ENCODE measurements at regions not wholly inside any gene's neighbourhood (a gene's known extent, or its start where the extent isn't known, plus 50 kb on each side); places are given as distances from the start of the nearest gene placed in this dataset.
"Not testable (repeated sequence)": the region's sequence is repeated elsewhere in the genome, so short reads cannot be mapped to it uniquely, and the experiment has no call there.

DNA sequence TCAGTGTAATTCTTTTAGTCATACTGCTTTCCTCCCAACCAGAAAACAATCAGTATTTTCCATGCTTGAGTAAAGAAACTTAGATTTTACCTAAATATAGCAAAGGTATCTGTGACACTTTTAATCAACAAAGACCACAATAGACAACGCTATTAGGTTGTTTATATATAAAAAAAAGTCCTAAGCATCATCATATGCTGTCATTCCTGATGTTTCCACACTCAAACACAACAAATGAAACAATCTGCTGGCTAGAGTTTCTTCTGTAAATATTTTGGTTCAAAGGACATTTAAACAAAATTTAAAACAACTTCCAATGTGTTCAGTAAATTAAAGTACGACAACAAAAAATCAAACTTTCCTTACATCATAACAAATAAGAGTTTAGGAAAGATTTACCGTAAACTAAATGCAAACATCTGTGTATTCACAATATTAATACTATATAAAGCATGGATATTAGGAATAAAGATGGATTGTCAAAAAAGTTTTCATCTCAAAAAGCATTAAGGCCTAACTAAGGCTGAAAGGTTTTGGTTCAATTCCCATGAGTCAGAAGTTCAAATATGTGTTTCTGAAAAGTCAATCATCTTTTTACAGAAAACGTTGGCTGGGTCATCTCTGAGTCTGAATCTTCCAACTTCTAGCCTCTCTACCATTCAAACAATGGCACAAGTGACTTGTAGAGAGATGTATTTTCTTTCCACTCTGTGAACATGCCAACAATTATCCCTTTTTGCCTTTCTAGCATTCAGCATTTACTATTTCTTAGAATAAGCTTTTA, 157.1 kb downstream of the CRPPA start:
- H3K36me3 ChIP-seq, result no peaks in the 10 kb centered on the region
- intact Hi-C loops (cut with DNase I), result no loop called here
- no peak overlapping the region for H3K4me3 ChIP-seq
- H3K27me3 ChIP-seq, result no peaks in the 10 kb centered on the region
- peaks cover 0 to 2% (median 0%) of the 10 kb centered on the region in 11 donors for H3K9me3 ChIP-seq
- 77 to 89% methylated on average over 4 of the region's 4 CpGs for WGBS, 2 donors
- ATAC-seq (no peak), DNase-seq (no peak)
- TF ChIP-seq, protein P1, sequence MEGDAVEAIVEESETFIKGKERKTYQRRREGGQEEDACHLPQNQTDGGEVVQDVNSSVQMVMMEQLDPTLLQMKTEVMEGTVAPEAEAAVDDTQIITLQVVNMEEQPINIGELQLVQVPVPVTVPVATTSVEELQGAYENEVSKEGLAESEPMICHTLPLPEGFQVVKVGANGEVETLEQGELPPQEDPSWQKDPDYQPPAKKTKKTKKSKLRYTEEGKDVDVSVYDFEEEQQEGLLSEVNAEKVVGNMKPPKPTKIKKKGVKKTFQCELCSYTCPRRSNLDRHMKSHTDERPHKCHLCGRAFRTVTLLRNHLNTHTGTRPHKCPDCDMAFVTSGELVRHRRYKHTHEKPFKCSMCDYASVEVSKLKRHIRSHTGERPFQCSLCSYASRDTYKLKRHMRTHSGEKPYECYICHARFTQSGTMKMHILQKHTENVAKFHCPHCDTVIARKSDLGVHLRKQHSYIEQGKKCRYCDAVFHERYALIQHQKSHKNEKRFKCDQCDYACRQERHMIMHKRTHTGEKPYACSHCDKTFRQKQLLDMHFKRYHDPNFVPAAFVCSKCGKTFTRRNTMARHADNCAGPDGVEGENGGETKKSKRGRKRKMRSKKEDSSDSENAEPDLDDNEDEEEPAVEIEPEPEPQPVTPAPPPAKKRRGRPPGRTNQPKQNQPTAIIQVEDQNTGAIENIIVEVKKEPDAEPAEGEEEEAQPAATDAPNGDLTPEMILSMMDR (IDR thresholded peaks at IDR 0.05), result no peak
- no peak overlapping the region for H3K27ac ChIP-seq
- no peaks in the 10 kb centered on the region for H3K4me1 ChIP-seq

DNA sequence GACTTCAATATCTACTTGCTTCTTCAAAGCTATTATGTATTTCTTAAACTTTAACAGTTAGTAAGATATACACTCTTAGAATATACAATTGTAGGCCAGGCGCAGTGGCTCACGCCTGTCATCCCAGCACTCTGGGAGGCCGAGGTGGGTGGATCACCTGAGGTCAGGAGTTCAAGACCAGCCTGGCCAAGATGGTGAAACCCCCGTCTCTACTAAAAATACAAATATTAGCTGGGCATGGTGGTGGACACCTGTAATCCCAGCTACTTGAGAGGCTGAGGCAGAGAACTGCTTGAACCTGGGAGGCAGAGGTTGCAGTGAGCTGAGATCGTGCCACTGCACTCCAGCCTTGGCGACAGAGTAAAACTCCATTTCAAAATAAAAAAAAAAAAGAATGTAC, 158.0 kb downstream of the CRPPA start:
- H3K36me3 ChIP-seq; intact Hi-C loops (cut with DNase I); H3K27ac ChIP-seq; DNase-seq; ATAC-seq; H3K9me3 ChIP-seq; H3K4me1 ChIP-seq; H3K27me3 ChIP-seq; H3K4me3 ChIP-seq: not testable (repeated sequence)
- WGBS, 2 donors, result 88 to 96% methylated on average over 6 of the region's 6 CpGs

DNA sequence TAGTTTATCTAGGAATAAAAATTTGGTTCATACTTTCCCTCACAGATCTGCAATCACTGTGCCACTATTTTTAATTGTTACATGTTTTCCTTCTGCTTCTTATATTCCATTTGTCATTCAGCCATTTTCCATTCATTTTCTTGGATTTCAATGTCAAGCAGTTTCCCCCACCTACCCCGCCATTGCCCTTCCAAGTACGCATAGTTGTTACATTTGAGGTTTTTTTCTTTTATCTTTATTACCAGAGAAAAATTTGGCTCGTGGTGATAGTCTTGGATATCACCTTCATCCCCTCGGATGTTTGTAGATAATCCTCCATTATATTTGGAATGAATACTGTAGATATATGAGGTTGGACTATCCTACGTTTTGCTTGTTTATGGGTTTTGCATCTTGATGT, 159.7 kb downstream of the CRPPA start:
- DNase-seq (no peak), ATAC-seq (no peak)
- 84 to 85% methylated on average over 5 of the region's 5 CpGs for WGBS, 2 donors
- Histone ChIP-seq H3K9me3 (peaks cover 0 to 3% (median 0%) of the 10 kb centered on the region in 11 donors), H3K36me3 (peaks cover 0 to 5% (median 0%) of the 10 kb centered on the region in 9 donors), H3K4me1 (no peaks in the 10 kb centered on the region), H3K27ac (no peak overlapping the region), H3K27me3 (no peaks in the 10 kb centered on the region), H3K4me3 (no peak overlapping the region)
- intact Hi-C loops (cut with DNase I), result no loop called here
- TF ChIP-seq, protein P1 (IDR thresholded peaks at IDR 0.05), result no peak

DNA sequence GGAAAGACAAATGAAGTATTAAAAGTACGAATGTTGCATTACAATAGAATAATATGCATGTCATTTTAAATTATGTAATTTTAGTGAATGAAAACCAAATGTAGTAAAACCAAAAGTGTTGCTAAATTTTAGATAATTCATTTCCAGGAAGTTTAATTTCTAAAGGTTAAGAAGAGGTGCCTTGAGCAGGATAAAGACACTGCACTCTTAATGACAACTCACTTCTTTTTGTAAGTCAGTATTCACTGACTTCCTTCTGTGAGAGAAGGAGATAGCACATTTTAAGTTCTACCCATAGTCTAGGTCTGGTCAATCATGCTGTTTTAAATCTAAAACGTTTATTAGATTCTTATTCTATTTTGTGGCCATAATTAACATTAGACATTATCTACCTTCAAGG, 160.2 kb downstream of the CRPPA start:
- 68 to 72% methylated on average over 2 of the region's 2 CpGs for WGBS, 2 donors
- H3K36me3 ChIP-seq, result peaks cover 0 to 11% (median 0%) of the 10 kb centered on the region in 9 donors
- intact Hi-C loops (cut with DNase I), result no loop called here
- no peaks in the 10 kb centered on the region for H3K27me3 ChIP-seq
- TF ChIP-seq, protein P1 (IDR thresholded peaks at IDR 0.05), result no peak
- H3K9me3 ChIP-seq, result peaks cover 0 to 8% (median 4%) of the 10 kb centered on the region in 11 donors
- DNase-seq (no peak), ATAC-seq (no peak)
- H3K4me3 ChIP-seq, result no peak overlapping the region
- no peaks in the 10 kb centered on the region for H3K4me1 ChIP-seq
- H3K27ac ChIP-seq, result no peak overlapping the region

DNA sequence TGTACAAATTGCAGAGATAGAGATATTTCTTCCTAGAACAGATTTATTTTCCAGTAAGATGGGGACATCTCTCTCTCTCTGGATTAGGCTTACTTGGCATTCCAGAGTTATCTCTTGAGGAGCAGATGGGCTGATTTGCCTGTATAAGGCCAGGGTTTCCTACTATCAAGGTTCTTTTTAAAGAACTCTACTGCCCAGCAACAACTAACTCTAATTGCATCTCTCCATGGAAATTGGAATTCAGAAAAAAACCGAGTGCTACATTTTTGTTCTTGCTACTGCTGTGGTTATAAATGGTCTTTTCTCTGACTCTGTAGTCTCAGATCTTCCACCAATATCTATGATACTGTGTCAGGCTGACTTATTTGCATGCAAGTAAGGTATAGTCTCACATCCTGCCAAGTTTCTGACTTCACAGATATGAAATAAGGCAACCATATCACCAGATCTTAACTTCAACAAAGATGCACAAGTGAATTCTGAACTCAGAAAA, 161.1 kb downstream of the CRPPA start:
- Histone ChIP-seq H3K27me3 (no peaks in the 10 kb centered on the region), H3K4me1 (no peaks in the 10 kb centered on the region), H3K27ac (no peak overlapping the region), H3K4me3 (no peak overlapping the region), H3K36me3 (peaks cover 0 to 15% (median 0%) of the 10 kb centered on the region in 9 donors), H3K9me3 (peaks cover 0 to 16% (median 8%) of the 10 kb centered on the region in 11 donors)
- WGBS, 2 donors, result 56 to 59% methylated on average over 1 of the region's 1 CpG
- DNase-seq (no peak), ATAC-seq (no peak)
- intact Hi-C loops (cut with DNase I), result no loop called here
- TF ChIP-seq, protein P1 (IDR thresholded peaks at IDR 0.05), result no peak

DNA sequence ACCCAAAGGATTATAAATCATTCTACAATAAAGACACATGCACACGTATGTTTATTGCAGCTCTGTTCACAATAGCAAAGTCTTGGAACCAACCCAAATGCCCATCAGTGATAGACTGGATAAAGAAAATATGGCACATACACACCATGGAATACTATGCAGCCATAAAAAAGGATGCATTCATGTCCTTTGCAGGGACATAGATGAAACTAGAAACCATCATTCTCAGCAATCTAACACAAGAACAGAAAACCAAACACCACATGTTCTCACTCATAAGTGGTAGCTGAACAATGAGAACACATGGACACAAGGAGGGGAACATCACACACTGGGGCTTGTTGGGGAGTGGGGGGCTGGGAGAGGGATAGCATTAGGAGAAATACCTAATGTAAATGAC, 164.9 kb downstream of the CRPPA start:
- intact Hi-C loops (cut with DNase I); ATAC-seq: not testable (repeated sequence)

DNA sequence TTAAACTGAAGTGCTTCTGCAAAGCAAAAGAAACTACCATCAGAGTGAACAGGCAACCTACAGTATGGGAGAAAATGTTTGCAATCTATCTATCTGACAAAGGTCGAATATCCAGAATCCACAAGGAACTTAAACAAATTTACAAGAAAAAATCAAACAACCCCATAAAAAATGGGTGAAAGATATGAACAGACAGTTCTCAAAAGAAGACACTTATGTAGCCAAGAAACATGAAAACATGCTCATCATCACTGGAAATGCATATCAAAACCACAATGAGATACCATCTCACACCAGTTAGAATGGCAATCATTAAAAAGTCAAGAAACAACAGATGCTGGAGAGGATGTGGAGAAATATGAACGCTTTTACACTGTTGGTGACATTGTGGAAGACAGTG, 165.4 kb downstream of the CRPPA start:
- peaks cover 0 to 15% (median 0%) of the 10 kb centered on the region in 9 donors for H3K36me3 ChIP-seq
- H3K4me1 ChIP-seq; intact Hi-C loops (cut with DNase I); H3K4me3 ChIP-seq; ATAC-seq; DNase-seq; H3K27ac ChIP-seq; H3K27me3 ChIP-seq: not testable (repeated sequence)
- WGBS, 2 donors, result 95 to 98% methylated on average over 2 of the region's 2 CpGs
- peaks cover 0 to 19% (median 11%) of the 10 kb centered on the region in 11 donors for H3K9me3 ChIP-seq

More for the DNA sequence above, 164.9 kb downstream of the CRPPA start:
- WGBS, 2 donors, result 93 to 100% methylated on average over 1 of the region's 1 CpG
- Histone ChIP-seq H3K36me3 (peaks cover 0 to 15% (median 0%) of the 10 kb centered on the region in 9 donors), H3K9me3 (peaks cover 0 to 19% (median 11%) of the 10 kb centered on the region in 11 donors)
- not testable (repeated sequence) for H3K4me3 ChIP-seq, DNase-seq, H3K27ac ChIP-seq, H3K4me1 ChIP-seq, H3K27me3 ChIP-seq

Data from heart right ventricle (tissue), 16 donors.